Peyer's patch (tissue), 4 donors: ENCODE measurements at regions not wholly inside any gene's neighbourhood (a gene's known extent, or its start where the extent isn't known, plus 50 kb on each side); places are given as distances from the start of the nearest gene placed in this dataset.

ENCODE experiments used
- DNase-seq, 3 donors: peaks; one replicate each; pipeline ENCODE4 v3.0.0-alpha.2; 2017 to 2019
- H3K27ac ChIP-seq, 4 donors: fragments of 200-600 bp; sonication (generic); one replicate each; pipeline ENCODE4 v1.5.1; 2016 to 2019
- H3K27me3 ChIP-seq, 2 donors: fragments of 200-600 bp; sonication (generic); one replicate each; pipeline ENCODE4 v1.5.1; 2019
- H3K36me3 ChIP-seq, 3 donors: fragments of 200-600 bp; sonication (generic); one replicate each; pipeline ENCODE4 v1.5.1; 2016 to 2019
- H3K4me1 ChIP-seq, 4 donors: fragments of 200-600 bp; sonication (generic); one replicate each; pipeline ENCODE4 v1.5.1; 2016 to 2019
- H3K4me3 ChIP-seq, 4 donors: fragments of 200-600 bp; sonication (generic); 1 replicate in 3 of 4; 2 replicates in 1 of 4; pipeline ENCODE4 v1.5.1; 2016 to 2019; ENCODE audit warnings: mild to moderate bottlenecking in 1 of 4
- H3K9me3 ChIP-seq, 4 donors: fragments of 200-600 bp; sonication (generic); one replicate each; pipeline ENCODE4 v1.5.1; 2016 to 2019; ENCODE audit warnings: mild to moderate bottlenecking in 1 of 4
- CTCF ChIP-seq, 6 experiments: fragments of 450-650 bp in 4 of 6; fragments of 200-600 bp in 2 of 6; sonication (generic) in 1 of 6; IDR thresholded peaks; one replicate each; pipeline ENCODE4 v1.5.1; 2017 to 2019; ENCODE audit warnings: antibody characterized with exemption in 6 of 6, mild to moderate bottlenecking in 3 of 6, moderate library complexity in 1 of 6
- POLR2A ChIP-seq, 2 donors: fragments of 450-650 bp; IDR thresholded peaks; one replicate each; pipeline ENCODE4 v1.5.1; 2017; ENCODE audit warnings: antibody characterized with exemption in 2 of 2, mild to moderate bottlenecking in 2 of 2, moderate library complexity in 2 of 2

GRCh38 chr5:89315286-89316100, 432.5 kb upstream of the MEF2C start:
- Histone ChIP-seq H3K27ac (peak overlapping the region in 1 of 4 donors; percentile 3), H3K4me1 (no peaks in the 10 kb centered on the region), H3K9me3 (no peaks in the 10 kb centered on the region), H3K4me3 (no peak overlapping the region), H3K36me3 (no peaks in the 10 kb centered on the region), H3K27me3 (no peaks in the 10 kb centered on the region)
- TF ChIP-seq CTCF (IDR thresholded peaks at IDR 0.05) (no peak), POLR2A (IDR thresholded peaks at IDR 0.05) (no peak)
- DNase-seq: peak in 1 of 3 donors; percentile 43

GRCh38 chr5:89313804-89314588, 431.0 kb upstream of the MEF2C start:
- Histone ChIP-seq H3K36me3 (no peaks in the 10 kb centered on the region), H3K9me3 (no peaks in the 10 kb centered on the region), H3K27ac (peak overlapping the region in 3 of 4 donors; percentile 3 to 19 (median 6)), H3K27me3 (no peaks in the 10 kb centered on the region), H3K4me1 (no peaks in the 10 kb centered on the region), H3K4me3 (no peak overlapping the region)
- TF ChIP-seq POLR2A (IDR thresholded peaks at IDR 0.05) (no peak), CTCF (IDR thresholded peaks at IDR 0.05) (no peak)
- DNase-seq: no peak

- no peak for DNase-seq
- no peak overlapping the region for H3K27ac ChIP-seq
- H3K36me3 ChIP-seq: no peaks in the 10 kb centered on the region
- TF ChIP-seq POLR2A (IDR thresholded peaks at IDR 0.05) (no peak), CTCF (IDR thresholded peaks at IDR 0.05) (no peak)
- no peaks in the 10 kb centered on the region for H3K27me3 ChIP-seq
- H3K4me1 ChIP-seq: no peaks in the 10 kb centered on the region
- H3K4me3 ChIP-seq: no peak overlapping the region
- H3K9me3 ChIP-seq: no peaks in the 10 kb centered on the region
Observed at GRCh38 chr5:89313044-89313443, 430.1 kb upstream of the MEF2C start.

- TF ChIP-seq CTCF (IDR thresholded peaks at IDR 0.05) (no peak), POLR2A (IDR thresholded peaks at IDR 0.05) (no peak)
- no peaks in the 10 kb centered on the region for H3K4me1 ChIP-seq
- no peak for DNase-seq
- no peaks in the 10 kb centered on the region for H3K9me3 ChIP-seq
- no peak overlapping the region for H3K27ac ChIP-seq
- H3K27me3 ChIP-seq: no peaks in the 10 kb centered on the region
- no peak overlapping the region for H3K4me3 ChIP-seq
- H3K36me3 ChIP-seq: no peaks in the 10 kb centered on the region
Observed at GRCh38 chr5:89309268-89309667, 426.3 kb upstream of the MEF2C start.

GRCh38 chr5:89308606-89309040, 425.6 kb upstream of the MEF2C start:
- Histone ChIP-seq H3K4me1 (no peaks in the 10 kb centered on the region), H3K4me3 (no peak overlapping the region), H3K27me3 (no peaks in the 10 kb centered on the region), H3K27ac (no peak overlapping the region), H3K36me3 (no peaks in the 10 kb centered on the region), H3K9me3 (no peaks in the 10 kb centered on the region)
- no peak for TF ChIP-seq CTCF (IDR thresholded peaks at IDR 0.05)
- no peak for TF ChIP-seq POLR2A (IDR thresholded peaks at IDR 0.05)
- DNase-seq: no peak
